Tibial artery (tissue), 4 donors: ENCODE measurements at regions not wholly inside any gene's neighbourhood (a gene's known extent, or its start where the extent isn't known, plus 50 kb on each side); places are given as distances from the start of the nearest gene placed in this dataset.

ENCODE experiments used
- DNase-seq, 2 donors: peaks; one replicate each; pipeline ENCODE4 v3.0.0-alpha.2; 2019
- H3K27ac ChIP-seq, 2 donors: fragments of 200-600 bp; sonication (generic) in 1 of 2; 1 replicate in 1 of 2; 2 replicates in 1 of 2; pipeline ENCODE4 v1.5.1; 2018 to 2019; ENCODE audit warnings: mild to moderate bottlenecking in 1 of 2
- H3K27me3 ChIP-seq, 2 donors: fragments of 200-600 bp; sonication (generic) in 1 of 2; one replicate each; pipeline versions ENCODE4 v1.5.1 to v1.6.0; 2016 to 2019
- H3K36me3 ChIP-seq, 3 donors: fragments of 200-600 bp; sonication (generic) in 2 of 3; one replicate each; pipeline ENCODE4 v1.5.1; 2016 to 2019; ENCODE audit warnings: mild to moderate bottlenecking in 2 of 3
- H3K4me1 ChIP-seq, 4 donors: fragments of 200-600 bp; sonication (generic) in 2 of 4; 1 replicate in 3 of 4; 2 replicates in 1 of 4; pipeline ENCODE4 v1.5.1; 2016 to 2019
- H3K4me3 ChIP-seq, 2 donors: fragments of 200-600 bp; sonication (generic) in 1 of 2; 1 replicate in 1 of 2; 2 replicates in 1 of 2; pipeline ENCODE4 v1.5.1; 2018 to 2019; ENCODE audit warnings: mild to moderate bottlenecking in 2 of 2
- H3K9me3 ChIP-seq, 3 donors: fragments of 200-600 bp; sonication (generic) in 1 of 3; one replicate each; pipeline ENCODE4 v1.5.1; 2016 to 2019
- intact Hi-C: fragments of 100-400 bp; cut with DNase I; formaldehyde crosslinking; loops from one replicate; pipeline ENCODE4 v1.15.0; 2023; ENCODE audit warnings: low total_unique reads
- TF ChIP-seq, protein P1 (sequence below), 2 experiments: fragments of 200-600 bp in 1 of 2; fragments of 450-650 bp in 1 of 2; IDR thresholded peaks; one replicate each; pipeline ENCODE4 v1.5.1; 2017 to 2019; ENCODE audit warnings: antibody characterized with exemption in 2 of 2, mild to moderate bottlenecking in 1 of 2, moderate library complexity in 1 of 2

DNA sequence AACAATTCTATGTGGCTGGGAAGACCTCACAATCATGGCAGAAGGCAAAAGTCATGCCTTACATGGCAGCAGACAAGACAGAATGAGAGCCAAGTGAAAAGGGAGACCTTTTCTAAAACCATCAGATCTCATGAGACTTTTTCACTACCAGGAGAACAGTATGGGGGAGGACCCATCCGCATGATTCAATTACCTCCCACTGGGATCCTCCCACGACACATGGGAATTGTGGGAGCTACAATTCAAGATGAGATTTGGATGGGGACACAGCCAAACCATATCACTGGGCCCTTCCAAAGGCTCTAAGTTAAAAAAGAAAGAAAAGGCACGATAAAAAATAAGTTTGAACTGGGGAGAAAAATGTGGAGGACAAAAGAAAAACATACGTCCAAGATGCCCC, 406.9 kb upstream of the CDH4 start:
- no peak overlapping the region for H3K27ac ChIP-seq
- TF ChIP-seq, protein P1, sequence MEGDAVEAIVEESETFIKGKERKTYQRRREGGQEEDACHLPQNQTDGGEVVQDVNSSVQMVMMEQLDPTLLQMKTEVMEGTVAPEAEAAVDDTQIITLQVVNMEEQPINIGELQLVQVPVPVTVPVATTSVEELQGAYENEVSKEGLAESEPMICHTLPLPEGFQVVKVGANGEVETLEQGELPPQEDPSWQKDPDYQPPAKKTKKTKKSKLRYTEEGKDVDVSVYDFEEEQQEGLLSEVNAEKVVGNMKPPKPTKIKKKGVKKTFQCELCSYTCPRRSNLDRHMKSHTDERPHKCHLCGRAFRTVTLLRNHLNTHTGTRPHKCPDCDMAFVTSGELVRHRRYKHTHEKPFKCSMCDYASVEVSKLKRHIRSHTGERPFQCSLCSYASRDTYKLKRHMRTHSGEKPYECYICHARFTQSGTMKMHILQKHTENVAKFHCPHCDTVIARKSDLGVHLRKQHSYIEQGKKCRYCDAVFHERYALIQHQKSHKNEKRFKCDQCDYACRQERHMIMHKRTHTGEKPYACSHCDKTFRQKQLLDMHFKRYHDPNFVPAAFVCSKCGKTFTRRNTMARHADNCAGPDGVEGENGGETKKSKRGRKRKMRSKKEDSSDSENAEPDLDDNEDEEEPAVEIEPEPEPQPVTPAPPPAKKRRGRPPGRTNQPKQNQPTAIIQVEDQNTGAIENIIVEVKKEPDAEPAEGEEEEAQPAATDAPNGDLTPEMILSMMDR (IDR thresholded peaks at IDR 0.05): no peak
- H3K27me3 ChIP-seq: no peaks in the 10 kb centered on the region
- no peaks in the 10 kb centered on the region for H3K36me3 ChIP-seq
- H3K9me3 ChIP-seq: no peaks in the 10 kb centered on the region
- intact Hi-C loops: no loop called here
- DNase-seq: no peak
- H3K4me1 ChIP-seq: no peaks in the 10 kb centered on the region
- no peak overlapping the region for H3K4me3 ChIP-seq

DNA sequence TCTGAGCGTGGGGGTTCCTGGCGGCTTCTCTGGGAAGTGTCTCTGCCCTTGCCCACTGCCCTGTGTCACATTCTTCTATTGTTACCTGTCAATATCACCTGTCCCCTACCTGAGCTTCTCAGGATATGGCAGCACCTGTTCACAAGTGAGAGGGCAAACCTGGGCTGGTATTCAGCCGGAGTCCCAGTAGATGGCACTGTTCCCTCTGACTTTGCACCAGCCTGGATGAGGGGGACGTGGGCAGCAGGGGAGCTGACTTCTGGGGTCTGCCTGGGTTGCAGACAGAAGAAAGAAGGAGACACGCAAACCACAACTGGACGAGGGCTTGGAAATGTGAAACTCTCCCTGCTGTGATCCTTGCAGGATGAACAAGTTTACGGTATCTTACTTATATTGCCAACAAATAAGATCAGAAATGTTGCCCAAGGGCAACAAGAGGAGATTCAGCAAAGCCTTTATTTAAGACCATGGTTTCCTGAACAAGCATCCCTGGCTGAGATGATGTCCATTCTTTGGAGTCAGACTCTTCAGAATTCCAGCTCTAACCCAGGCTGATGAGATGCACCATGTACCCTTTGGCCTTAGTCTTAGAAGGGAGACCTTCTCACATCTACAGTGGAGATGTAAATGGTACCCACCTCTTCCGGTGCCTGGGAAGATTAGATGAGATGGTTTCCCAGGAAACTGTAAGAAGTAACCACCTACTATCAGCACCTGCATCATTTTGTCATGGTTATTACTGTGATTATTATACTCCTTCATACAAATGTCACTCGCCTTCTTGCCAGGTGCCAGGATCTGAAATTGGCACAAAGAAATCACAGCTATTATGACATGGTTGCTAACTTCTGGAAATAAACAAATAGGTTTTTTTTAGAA, 400.0 kb upstream of the CDH4 start:
- DNase-seq: no peak
- TF ChIP-seq, protein P1 (IDR thresholded peaks at IDR 0.05): no peak
- intact Hi-C loops: loop anchor here (5.0 kb wide), 1 partner anchor 570 kb away; no protein-coding TSS in a partner anchor

DNA sequence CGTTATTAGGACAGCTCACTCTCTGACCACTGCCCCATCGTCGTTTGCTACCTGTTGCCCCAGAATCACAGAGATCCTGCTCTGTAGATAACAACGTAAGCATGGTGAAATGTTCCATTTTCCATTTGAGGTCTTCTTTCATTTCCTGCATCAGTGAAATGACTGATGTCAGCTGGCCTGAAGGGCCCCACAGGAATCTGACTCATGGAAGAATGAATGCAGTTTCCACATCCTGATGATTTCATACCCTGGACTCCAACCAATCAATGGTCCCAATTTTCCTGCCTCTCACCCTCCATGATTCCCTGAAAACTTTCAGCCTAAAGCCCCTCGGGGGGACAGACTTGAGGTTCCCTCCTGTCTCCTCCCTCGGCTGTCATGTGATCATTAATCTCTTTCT, 394.4 kb upstream of the CDH4 start:
- H3K9me3 ChIP-seq: peaks cover 0 to 12% (median 8%) of the 10 kb centered on the region in 3 donors
- intact Hi-C loops: no loop called here
- H3K27ac ChIP-seq: no peak overlapping the region

More for the DNA sequence above, 400.0 kb upstream of the CDH4 start:
- Histone ChIP-seq H3K27me3 (no peaks in the 10 kb centered on the region), H3K4me3 (no peak overlapping the region), H3K36me3 (no peaks in the 10 kb centered on the region), H3K4me1 (no peaks in the 10 kb centered on the region), H3K9me3 (peaks cover 0 to 12% (median 8%) of the 10 kb centered on the region in 3 donors), H3K27ac (no peak overlapping the region)

DNA sequence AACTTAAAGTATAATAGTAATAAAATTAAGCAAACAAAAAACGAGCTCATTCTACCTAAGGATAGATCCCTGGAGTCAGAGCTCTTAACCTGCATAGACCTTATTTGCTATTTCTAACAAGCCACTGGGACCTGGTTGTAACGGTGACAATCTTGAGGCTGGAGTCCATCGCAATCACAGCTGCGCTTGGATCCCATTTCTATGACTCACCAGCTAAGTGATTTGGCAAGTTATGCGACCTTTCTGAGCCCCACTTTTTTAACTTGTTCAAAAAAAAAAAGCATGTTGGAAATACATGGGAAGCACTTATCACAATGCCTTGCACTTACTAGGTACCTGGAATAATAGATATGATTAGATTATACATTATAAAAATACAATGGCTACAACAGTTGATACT, 389.5 kb upstream of the CDH4 start:
- no peak for DNase-seq
- H3K4me3 ChIP-seq: no peak overlapping the region
- no peaks in the 10 kb centered on the region for H3K36me3 ChIP-seq
- intact Hi-C loops: no loop called here
- no peaks in the 10 kb centered on the region for H3K9me3 ChIP-seq
- no peaks in the 10 kb centered on the region for H3K27me3 ChIP-seq
- no peaks in the 10 kb centered on the region for H3K4me1 ChIP-seq
- TF ChIP-seq, protein P1 (IDR thresholded peaks at IDR 0.05): no peak
- no peak overlapping the region for H3K27ac ChIP-seq

More for the DNA sequence above, 394.4 kb upstream of the CDH4 start:
- TF ChIP-seq, protein P1 (IDR thresholded peaks at IDR 0.05): no peak
- no peaks in the 10 kb centered on the region for H3K36me3 ChIP-seq
- H3K4me1 ChIP-seq: no peaks in the 10 kb centered on the region
- H3K27me3 ChIP-seq: no peaks in the 10 kb centered on the region
- no peak for DNase-seq
- H3K4me3 ChIP-seq: no peak overlapping the region

DNA sequence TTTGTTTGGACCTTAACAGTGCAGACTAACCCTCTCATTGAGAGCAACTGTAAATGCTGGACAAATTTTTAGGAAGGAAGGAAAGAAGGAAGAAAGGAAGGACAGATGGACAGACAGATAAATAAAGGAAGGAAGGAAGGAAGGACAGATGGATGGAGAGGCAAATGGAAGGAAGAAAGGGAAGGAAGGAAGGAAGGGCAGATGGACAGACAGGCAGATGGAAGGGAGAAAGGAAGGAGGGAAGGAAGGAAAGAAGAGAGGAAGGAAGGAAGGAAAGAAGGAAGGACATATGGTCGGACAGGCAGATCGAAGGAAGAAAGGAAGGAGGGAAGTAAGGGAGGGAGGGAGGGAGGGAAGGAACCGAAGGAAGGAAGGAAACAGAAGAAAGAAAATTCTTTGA, 388.5 kb upstream of the CDH4 start:
- H3K4me3 ChIP-seq: no peak overlapping the region
- peaks cover 0 to 4% of the 10 kb centered on the region in 2 donors for H3K27me3 ChIP-seq
- no peaks in the 10 kb centered on the region for H3K36me3 ChIP-seq
- intact Hi-C loops: no loop called here
- H3K4me1 ChIP-seq: no peaks in the 10 kb centered on the region
- H3K27ac ChIP-seq: no peak overlapping the region
- H3K9me3 ChIP-seq: no peaks in the 10 kb centered on the region
- DNase-seq: no peak
- TF ChIP-seq, protein P1 (IDR thresholded peaks at IDR 0.05): no peak
